Right renal cortex interstitium (tissue), 3 donors: ENCODE measurements at regions not wholly inside any gene's neighbourhood (a gene's known extent, or its start where the extent isn't known, plus 50 kb on each side); places are given as distances from the start of the nearest gene placed in this dataset.
"Not testable (repeated sequence)": the region's sequence is repeated elsewhere in the genome, so short reads cannot be mapped to it uniquely, and the experiment has no call there.

ENCODE experiments used
- DNase-seq, 3 donors: peaks; one replicate each; pipeline ENCODE4 v3.0.0-alpha.2; 2013; ENCODE audit warnings: low read depth in 3 of 3, low spot score in 2 of 3

- DNase-seq: no peak
These were observed 247.3 kb downstream of the NXPE2 start for GRCh38 chr11:114925591-114925990.

DNA sequence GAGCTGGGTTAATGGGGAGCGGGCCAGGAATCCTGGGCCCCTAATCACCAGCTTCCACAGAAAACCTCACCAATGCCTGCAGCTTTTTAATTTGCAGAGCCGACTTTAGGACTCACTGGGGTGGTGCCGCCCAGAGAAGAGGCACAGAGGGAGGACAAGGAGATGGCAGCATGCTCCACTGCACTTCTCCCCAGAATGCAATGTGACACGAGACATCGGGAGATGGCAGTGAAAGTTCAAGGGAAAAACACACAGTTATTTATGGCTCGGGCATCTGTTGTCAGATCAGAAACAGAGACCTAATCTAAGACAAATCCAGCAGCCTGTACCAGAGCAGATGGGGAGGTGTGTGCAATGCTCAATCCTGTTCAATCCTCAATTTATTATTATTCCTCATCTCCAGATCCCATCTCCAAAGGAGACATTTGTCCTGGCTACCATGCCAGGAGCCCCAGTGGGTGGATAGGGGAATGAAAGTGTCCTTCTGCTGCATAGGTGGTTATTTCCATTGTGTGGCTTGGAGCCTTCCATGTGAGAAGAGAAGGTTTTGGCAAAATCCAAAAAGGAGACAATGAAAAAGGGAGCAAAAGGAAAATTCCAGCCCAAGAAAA, 250.0 kb downstream of the NXPE2 start:
- no peak for DNase-seq

GRCh38 chr11:114929351-114930000, 251.1 kb downstream of the NXPE2 start:
- no peak for DNase-seq

GRCh38 chr11:114938799-114939198, 260.5 kb downstream of the NXPE2 start:
- no peak for DNase-seq

- no peak for DNase-seq
These were observed 263.9 kb downstream of the NXPE2 start for GRCh38 chr11:114942207-114942606.

DNA sequence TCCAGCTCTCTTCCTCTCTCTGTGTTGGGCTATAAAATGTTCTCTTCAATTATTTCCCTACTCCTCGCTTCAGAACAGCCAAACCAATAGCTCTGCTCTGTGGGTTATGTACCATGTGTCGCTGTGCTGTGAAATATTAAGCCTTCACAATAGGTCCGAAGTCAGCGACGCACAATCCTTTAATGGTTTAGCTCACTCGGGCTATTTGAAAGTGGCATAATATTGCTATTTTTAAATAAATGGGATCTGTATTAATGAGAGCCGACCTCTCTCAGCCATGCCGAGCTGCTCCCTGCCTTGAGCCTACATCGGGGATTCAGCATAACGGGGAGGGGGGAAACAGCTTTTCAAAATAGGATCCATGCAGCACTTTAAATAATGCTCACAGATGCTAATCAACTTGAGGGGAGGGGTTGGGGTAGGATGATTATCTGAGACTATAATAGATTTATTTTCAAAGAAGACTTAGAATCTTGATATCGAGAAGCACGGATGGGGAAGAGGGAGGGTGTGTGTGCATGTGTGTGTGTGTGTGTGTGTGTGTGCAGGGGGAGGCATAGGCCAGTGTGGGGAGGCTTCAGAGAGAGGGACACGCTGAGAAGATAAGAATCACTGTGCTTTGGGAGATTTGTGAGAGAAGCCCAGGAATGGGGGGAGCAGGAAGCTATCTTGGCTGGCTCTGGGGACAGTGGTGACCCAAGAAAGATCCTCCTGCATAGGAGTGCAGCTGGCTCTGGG, 271.5 kb downstream of the NXPE2 start:
- DNase-seq: no peak

- no peak for DNase-seq
These were observed 274.7 kb downstream of the NXPE2 start for GRCh38 chr11:114953039-114953438.

- DNase-seq: no peak
These were observed 277.6 kb downstream of the NXPE2 start for GRCh38 chr11:114955923-114956322.

DNA sequence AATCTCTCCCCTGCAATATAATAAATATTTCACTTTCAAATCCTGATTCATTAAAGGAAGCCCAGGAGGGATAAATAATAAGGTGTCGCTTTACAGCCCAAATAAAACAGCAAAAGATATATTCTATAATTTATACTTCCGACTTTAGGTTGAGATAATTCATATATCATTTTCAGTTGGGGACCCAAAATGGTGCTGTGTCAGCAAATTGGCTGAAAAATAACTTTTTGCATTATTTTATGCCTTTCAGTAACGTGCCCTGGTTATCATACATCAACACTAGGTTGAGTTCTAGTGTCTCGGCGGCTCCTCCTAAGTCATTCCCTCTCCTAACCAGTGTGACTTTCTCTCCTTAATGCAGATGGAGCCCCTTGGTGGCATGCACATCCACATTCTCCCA, 278.2 kb downstream of the NXPE2 start:
- DNase-seq: no peak

GRCh38 chr11:114959953-114960505, 281.7 kb downstream of the NXPE2 start:
- DNase-seq: no peak

DNA sequence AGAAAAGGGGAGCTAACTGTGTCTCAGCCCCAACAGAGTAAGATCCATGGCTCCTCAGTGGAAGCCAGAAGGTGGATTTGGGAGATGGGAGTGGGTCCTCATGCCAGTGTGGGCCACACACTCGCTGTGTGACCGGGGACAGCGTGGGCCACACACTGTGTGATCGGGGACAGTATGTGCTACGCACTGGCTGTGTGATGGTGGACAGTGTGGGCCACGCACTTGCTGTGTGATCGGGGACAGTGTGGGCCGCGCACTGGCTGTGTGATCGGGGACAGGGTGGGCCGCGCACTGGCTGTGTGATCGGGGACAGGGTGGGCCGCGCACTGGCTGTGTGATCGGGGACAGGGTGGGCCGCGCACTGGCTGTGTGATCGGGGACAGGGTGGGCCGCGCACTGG, 282.5 kb downstream of the NXPE2 start:
- DNase-seq: not testable (repeated sequence)

GRCh38 chr11:114964676-114965214, 286.4 kb downstream of the NXPE2 start:
- no peak for DNase-seq

DNA sequence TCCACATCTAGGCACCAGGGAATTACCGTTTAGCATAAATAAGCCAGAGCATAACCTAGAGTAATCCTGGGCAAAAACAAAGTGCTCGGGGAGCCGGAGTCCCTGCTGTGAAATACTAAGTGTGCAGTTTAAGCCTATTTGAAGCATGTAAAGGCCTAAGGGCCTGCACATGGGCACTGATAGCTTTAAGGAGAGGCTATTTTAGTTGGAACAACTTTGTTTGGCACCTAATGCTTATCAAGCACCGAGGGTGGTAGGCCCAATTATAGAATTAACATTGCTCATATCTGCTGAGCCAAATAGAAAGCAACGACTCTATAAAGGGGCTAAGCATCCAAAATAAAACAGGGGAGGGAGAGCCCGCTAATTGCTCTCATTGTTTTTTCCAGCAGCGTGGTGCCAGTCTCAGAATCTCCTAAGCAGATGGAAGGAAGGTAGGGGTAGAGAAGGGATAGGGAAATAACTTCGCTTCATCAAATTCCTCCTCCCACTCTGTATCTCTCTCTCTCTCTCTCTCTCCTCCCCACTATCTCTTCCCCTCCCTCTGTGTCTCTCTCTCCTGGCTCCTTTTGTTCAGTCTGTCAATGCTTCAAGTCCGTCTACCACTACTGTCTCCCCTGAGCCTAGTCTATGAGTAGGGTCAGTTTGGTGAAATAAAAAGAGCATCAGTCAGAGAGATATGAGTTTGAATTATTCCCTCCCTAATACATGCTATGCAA, 292.8 kb downstream of the NXPE2 start:
- no peak for DNase-seq

GRCh38 chr11:114972105-114972504, 293.8 kb downstream of the NXPE2 start:
- DNase-seq: no peak

- DNase-seq: no peak
These were observed 299.3 kb downstream of the NXPE2 start for GRCh38 chr11:114977651-114978050.

DNA sequence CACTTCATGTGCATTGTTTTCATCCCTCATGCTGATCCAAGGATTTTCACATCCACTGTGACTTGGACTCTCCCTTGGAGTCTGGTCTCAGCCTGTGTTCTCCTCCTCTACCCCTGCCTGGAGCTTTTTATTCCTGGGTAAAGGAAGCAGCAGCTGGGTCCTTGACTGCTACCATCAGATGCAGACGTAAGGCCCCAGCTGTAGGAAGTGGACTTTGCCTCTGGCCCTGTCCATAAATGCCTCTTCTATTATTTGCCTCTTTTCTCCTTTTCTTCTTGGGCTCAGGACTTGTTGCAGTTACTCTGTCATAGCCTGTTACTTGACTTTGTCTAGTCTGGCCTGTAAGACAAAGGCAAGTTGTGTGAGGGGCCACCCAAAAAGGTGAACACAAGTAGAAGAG, 303.8 kb downstream of the NXPE2 start:
- DNase-seq: no peak

DNA sequence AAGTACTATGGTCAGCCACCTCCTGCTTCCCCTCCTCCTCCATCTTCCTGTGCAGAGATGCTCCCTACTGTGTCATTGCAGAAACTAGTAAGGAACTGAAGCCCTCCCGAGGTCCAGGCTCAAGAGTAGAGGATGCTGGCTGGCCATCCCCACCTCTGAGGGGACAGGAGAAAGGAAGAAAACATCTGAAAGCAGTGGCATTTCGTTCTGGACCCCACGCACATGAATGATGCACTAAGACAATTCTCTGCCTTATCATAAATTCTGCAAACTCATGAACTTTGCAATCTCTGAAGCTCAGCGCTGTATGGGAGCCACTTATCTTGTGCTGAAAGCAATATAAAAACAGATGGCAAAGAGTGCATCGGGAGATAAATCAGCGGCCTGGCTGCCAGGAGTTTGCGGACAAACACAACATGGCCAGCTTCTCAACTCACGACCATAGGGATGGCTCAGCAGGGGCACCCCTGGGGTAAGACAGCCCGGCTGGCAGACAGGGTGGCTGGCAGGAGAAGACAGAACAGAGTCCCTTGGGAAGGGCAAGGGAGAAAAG, 306.4 kb downstream of the NXPE2 start:
- no peak for DNase-seq

GRCh38 chr11:114986365-114986764, 308.0 kb downstream of the NXPE2 start:
- DNase-seq: no peak

DNA sequence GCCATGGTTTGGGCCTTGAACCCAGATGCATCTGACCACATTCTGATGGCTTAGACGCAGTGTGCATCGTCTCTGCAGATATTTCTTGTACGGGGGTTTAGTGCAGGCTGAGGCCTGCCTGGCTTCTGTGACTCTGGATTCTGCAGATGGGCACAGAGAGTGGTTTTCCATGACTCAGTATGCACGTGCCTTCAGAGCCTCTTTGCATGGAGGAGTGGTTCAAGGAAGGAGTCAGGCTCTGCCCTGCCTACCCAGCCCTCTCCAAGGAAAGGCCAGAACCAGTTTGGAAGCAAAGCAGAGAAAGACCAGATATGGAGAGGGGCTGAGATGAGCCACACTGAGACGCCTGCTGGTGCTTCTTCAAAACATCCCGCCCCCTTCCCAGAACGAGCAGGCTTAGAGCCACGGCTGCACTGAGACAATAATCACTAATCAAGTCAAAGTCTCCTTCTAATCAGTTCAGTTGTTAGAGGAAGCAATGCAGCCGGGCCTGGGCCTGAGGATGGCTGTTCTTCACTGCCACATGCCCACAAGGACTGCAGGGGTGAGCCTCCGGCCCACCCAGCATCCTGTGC, 308.9 kb downstream of the NXPE2 start:
- DNase-seq: no peak

- no peak for DNase-seq
These were observed 310.3 kb downstream of the NXPE2 start for GRCh38 chr11:114988644-114989043.
